K562 (cell line): ENCODE measurements at regions not wholly inside any gene's neighbourhood (a gene's known extent, or its start where the extent isn't known, plus 50 kb on each side); places are given as distances from the start of the nearest gene placed in this dataset.

ENCODE experiments used
- CHD4 ChIP-seq: fragments of 200-600 bp; sonication (generic); IDR thresholded peaks from 3 replicates; pipeline ENCODE4 v1.6.1; 2012; ENCODE audit warnings: low read depth, mild to moderate bottlenecking, mixed read lengths, low read length, inconsistent platforms; ENCODE audit not compliant: insufficient read depth, insufficient replicate concordance, poor library complexity, severe bottlenecking
- CREB3L1 ChIP-seq: fragments of 450-650 bp; IDR thresholded peaks from 2 replicates; pipeline ENCODE4 v1.6.1; 2014; ENCODE audit warnings: low read depth, mild to moderate bottlenecking, moderate library complexity, borderline replicate concordance
- HMGXB4 ChIP-seq: sonication (generic); formaldehyde crosslinking; IDR thresholded peaks from 2 replicates; pipeline ENCODE4 v1.8.1; 2023; ENCODE audit warnings: mild to moderate bottlenecking, missing genetic modification reagents
- MYC ChIP-seq, 2 experiments: fragments of 250-450 bp in 1 of 2; sonication (Bioruptor Pico) in 1 of 2; IDR thresholded peaks; 2 replicates each; pipeline versions ENCODE4 v1.5.1 to v1.6.1; 2012 to 2021; ENCODE audit warnings: low read depth in 2 of 2, borderline replicate concordance in 1 of 2, improper control_type of control experiment in 1 of 2, low read length in 1 of 2, mild to moderate bottlenecking in 1 of 2, moderate library complexity in 1 of 2
- PHF20 ChIP-seq: fragments of 450-650 bp; IDR thresholded peaks from 2 replicates; pipeline ENCODE4 v1.6.1; 2018; ENCODE audit not compliant: partially characterized antibody
- POLR2AphosphoS2 ChIP-seq: IDR thresholded peaks from 2 replicates; pipeline ENCODE4 v1.6.1; 2012; ENCODE audit warnings: low read length, improper control_type of control experiment
- ZNF512 ChIP-seq: IDR thresholded peaks from 2 replicates; pipeline ENCODE4 v1.6.1; 2016; ENCODE audit warnings: missing genetic modification characterization, missing compliant biosample characterization
- ZNF518B ChIP-seq: fragments of 250-450 bp; sonication (Bioruptor Pico); IDR thresholded peaks from 2 replicates; pipeline ENCODE4 v1.5.0; 2021; ENCODE audit warnings: mild to moderate bottlenecking, moderate library complexity
- ZNF830 ChIP-seq: fragments of 250-450 bp; sonication (Bioruptor Pico); IDR thresholded peaks from 2 replicates; pipeline ENCODE4 v1.5.0; 2021; ENCODE audit warnings: mild to moderate bottlenecking

GRCh38 chr5:4144411-4145007 lies 548.9 kb downstream of the IRX1 start (continued):
- no peak for TF ChIP-seq HMGXB4 (CRISPR knock-in tag)
- TF ChIP-seq POLR2AphosphoS2: no peak
- TF ChIP-seq CREB3L1: no peak
- TF ChIP-seq ZNF512: no peak
- TF ChIP-seq MYC (IDR thresholded peaks at IDR 0.05; ENCODE audit: low read depth, low read length): no peak
- TF ChIP-seq MYC (CRISPR knock-in tag; IDR thresholded peaks at IDR 0.05; ENCODE audit: borderline replicate concordance, low read depth): no peak
- TF ChIP-seq ZNF830 (CRISPR knock-in tag): no peak
- TF ChIP-seq ZNF518B (CRISPR knock-in tag): no peak
- no peak for TF ChIP-seq CHD4
- TF ChIP-seq PHF20: no peak
